Stimulated activated CD8-positive, alpha-beta memory T cell treated with anti-CD3 and anti-CD28 coated beads, Interleukin-4, amount 100 ng/mL, for 4 hours (primary cell): ENCODE measurements at regions not wholly inside any gene's neighbourhood (a gene's known extent, or its start where the extent isn't known, plus 50 kb on each side); places are given as distances from the start of the nearest gene placed in this dataset.

Experiments
- DNase-seq, 2 donors: peaks; one replicate each; pipeline ENCODE4 v3.0.0-alpha.2; 2020; ENCODE audit warnings: low read depth in 2 of 2, low spot score in 1 of 2

DNA sequence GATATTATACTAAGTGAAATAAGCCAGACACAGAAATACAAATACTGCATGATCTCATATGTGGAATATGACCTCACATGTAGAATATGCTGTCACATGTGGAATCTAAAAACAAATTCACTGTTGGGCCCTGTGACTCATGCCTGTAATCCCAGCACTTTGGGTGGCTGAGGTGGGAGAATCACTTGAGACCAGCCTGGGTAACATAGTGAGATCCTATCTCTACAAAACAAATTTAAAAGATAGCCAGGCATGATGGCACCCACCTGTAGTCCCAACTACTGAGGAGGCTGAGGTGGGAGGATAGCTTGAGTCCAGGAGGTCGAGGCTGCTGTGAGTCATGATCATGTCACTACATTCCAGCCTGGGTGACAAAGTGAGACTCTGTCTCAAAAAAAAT is 160.3 kb downstream of the PTEN start:
- DNase-seq, result no peak

DNA sequence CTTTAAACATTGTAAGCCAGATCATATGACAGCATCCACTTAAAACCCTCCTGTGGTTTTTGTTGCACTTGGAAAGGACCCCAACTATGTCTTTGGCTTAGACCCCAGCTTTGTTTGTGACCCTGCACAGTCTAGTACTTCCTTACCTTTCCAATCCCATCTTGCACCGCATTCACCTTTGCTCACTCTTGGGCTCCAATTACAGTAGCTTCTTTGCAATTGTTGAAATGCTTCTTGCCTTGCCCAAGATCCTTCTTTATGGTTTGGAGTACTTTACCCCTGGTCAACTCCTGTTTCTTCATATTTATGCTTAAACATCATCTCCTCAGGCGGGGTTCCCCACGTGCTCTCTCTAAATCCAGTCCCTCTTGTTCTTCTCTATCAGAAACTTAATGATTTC is 162.6 kb downstream of the PTEN start:
- DNase-seq, result no peak

DNA sequence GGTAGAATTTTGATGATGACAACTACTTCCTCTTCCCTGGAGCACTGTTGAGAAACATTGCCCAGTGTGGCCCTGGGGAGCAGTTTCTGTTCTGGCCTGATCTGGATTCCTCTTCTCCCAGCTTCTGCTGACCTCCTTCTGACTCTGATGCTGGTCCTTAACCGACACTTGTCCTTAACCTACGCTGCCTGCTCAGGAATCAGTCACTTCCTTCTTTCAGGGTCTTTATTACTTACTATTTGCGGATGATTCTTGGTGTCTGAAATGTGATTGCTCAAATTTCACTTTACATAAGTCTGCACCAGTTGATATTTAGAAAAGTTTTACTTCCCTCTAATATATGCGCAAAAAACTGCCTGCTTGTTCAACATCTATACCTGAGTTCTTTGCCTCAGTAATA is 164.1 kb downstream of the PTEN start:
- no peak for DNase-seq

DNA sequence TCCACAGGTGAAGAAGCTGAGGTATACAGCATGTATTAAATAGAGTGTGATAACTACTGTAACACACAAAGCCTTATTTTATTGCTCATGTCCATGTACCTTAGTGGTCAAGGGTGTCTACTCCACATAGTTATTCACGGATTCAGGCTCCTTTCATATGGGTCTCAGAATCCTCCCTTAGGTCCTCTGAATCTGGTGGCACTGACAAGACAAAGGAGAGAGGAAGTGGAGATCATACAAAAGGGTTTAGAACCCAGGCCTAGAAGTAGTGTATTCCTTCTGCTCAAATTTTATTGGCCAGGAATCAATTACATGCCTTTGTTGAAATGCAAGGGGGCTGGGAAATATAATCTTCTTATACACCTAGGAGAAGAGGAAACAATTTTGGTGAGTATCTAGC is 164.6 kb downstream of the PTEN start:
- DNase-seq, result no peak

DNA sequence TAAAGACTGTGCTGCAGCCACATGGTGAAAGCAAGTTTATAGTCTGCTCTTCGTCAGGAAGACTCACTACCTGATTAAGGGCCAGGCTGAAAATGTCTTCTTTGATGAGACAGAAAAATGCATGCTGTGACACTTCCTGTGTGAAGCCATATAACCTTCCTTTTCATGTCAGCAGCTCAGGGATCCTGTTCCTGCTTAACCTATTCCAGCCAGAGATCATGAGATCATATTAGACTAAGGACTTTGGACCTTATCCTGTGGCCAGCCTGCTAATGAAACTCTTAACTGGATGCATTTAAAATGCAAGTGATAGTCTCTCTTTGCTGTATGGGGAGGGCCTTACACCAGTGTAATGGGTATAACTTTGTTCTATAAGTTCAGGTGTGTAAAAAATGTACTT is 165.2 kb downstream of the PTEN start:
- no peak for DNase-seq

DNA sequence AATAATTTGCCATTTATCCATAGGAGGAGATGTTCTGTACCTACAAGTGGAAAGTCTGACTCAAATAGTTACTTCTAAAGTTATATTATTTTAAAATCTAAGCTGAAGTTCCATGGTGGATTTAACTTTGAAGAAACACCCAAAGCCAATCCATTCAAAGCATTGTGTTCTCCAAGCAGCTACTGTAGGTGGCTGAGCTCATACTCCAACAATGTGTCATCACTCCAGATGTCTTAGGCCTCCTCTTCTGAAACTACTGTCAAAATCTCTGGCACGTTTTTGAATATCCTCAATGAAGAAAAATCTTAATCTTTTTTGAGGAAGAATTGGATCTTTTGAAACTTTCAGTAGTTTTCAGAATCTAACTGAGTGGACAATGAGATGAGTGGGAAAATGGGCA is 169.1 kb downstream of the PTEN start:
- no peak for DNase-seq

DNA sequence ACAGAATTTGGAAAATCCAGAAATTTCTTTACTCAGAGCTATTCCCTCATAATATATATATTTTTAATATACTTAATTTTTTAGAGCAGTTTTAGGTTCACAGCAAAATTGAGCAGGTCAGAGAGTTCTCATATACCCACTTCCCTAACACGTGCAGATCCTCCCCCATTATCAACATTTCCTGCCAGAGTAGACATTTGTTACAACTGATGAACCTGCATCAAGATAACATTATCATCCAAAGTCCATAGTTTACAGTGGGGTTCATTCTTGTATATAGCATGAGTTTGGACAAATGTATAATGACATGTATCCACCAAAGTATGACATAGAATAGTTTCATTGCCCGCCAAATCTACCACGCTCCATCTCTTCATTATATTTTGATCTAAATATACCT is 170.0 kb downstream of the PTEN start:
- no peak for DNase-seq

DNA sequence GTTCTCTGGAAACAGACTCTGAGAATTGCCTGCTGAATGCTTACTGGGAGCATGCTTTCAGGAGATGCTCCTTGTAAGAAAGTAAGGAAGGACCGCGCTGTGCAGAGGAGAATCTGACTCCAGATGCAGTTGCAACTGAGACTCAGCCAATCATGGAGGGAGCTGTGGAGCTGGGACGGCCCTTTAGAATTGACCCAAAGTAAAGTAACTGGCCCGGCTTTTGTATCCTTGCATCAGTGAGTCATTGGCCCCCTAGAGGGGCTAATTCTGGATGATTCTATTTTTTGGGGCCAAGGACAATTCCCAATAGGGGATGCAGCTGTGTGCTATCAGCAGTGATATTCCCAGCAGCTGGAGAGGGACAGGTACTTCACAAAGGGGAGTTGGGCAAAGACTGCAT is 170.4 kb downstream of the PTEN start:
- DNase-seq, result no peak

DNA sequence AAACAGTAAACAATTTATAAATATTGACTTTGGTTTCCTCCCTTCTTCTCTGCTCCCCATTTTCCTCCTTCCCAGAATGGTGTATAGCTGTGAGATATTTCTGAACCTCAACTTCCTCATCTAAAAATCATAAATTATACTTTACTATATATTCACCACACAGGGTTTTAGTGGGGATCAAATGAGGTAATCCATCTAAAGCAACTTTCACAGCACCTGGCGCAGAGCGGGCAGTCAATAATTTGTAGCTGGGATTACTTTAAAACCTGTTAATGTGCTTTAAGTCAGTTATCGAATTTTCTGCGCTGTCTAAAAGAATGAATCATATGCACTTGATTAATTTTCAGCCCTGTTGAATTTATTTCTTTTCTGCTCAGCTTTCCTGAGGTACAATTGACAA is 172.7 kb downstream of the PTEN start:
- no peak for DNase-seq

DNA sequence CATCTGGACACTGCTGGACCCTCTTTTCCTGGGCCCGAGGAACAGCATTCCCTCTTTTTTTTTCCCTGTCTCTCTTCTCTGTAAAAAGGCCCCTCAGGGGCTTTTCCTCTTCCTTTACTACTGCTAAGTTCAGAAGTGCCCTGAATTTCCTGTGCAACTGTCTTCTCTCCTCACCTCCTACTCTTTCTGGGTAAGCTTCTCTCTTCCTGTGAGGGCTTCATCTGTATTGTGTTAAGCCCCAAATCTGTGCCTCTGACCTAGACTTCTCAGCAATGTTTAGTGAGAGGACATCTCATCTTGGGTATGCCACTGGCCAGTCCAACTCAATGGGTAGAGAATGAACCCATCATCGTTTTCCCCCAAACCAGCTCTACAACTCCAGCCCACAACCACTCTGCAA is 174.2 kb downstream of the PTEN start:
- DNase-seq, result no peak

DNA sequence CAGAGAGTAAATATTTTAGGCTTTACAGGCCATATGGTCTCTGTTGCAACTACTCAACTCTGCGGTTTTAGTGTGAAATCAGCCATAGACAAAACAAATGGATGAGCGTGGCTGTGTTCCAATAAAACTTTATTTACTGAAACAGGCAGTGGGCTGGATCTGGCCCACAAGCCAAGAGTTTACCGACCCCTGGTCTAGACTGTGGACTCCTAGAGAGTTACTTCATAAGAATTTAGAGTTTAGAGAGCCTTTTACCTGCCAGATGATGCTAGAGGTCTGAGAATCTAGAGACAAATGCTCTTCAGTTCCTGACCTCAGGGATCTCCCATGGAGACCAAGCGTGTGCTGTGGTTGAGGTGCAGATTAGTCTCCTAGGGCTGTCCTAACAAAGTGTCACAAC is 174.8 kb downstream of the PTEN start:
- DNase-seq, result no peak

DNA sequence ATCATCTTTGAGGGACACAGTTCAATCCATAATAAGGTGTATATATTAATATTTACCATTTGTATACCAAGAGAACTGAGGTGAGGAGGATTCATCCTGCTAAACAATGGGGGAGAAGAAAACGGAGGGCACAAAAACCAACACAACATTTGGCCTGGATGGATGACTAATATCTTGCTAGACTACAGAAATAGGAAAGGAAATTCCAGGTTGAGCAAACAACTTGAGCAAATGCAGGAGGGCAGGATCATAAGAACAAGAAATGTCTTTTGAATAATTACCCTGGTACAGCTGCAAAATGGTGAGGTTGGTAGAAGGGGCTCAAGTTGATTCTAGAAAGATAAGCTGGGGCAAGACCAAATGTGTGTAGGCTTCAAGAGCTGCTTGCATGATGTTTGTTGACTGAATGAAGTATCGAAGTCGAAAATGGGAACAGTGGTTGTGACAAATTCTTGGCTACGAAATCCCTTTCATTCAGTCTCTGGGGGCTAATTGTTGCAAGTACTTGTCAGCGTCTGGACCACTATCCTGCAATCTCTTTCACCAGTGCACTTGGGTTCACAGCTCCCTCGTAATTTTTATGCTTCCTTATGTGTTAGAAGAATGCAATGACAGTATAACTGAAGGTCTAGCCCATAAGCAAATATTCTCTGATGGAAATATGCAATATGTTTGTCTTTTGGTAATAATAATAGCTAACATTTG is 176.2 kb downstream of the PTEN start:
- no peak for DNase-seq

DNA sequence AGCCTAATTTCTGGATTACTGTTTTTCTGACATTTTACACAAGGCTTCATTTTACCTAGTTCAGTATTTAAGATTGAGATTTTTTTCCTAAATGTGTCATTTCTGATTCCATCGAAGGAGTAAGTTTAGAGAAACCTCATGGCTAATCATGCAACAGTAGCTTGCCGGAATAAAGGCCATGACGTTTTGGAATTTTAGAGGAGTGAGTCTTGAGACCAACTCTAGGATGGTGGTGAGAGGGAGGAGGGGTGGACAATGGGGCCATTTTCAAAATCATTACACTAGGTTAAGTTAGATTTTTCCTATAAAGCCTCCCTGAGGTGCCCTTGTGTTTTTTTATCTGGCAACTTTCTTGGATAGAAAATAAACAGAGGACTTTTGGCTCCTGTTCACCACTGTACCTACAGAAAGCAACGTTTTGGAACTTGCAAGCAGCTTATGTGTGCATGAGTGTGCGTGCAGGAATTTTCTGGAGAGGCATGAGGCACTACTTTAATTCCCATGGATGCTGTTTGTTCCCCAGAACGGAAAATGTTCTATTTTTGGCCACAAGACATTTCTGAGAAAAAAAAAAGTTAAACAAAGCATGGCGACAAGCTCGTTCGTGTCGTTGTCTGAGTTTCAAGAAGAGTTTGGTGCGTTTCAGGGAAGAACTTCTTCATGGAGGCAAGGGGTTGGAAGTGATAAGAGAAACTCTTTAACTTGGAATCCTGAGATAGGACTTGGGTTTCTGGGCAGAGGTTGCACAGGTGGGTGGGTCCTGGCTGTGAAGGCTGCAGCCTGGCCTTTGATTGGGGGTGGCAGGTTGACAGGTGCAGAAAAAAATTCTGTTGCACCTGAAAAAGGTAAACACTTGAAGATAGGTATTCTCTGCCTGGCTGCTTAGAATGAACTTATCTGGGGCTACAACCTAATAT is 178.1 kb downstream of the PTEN start:
- no peak for DNase-seq

DNA sequence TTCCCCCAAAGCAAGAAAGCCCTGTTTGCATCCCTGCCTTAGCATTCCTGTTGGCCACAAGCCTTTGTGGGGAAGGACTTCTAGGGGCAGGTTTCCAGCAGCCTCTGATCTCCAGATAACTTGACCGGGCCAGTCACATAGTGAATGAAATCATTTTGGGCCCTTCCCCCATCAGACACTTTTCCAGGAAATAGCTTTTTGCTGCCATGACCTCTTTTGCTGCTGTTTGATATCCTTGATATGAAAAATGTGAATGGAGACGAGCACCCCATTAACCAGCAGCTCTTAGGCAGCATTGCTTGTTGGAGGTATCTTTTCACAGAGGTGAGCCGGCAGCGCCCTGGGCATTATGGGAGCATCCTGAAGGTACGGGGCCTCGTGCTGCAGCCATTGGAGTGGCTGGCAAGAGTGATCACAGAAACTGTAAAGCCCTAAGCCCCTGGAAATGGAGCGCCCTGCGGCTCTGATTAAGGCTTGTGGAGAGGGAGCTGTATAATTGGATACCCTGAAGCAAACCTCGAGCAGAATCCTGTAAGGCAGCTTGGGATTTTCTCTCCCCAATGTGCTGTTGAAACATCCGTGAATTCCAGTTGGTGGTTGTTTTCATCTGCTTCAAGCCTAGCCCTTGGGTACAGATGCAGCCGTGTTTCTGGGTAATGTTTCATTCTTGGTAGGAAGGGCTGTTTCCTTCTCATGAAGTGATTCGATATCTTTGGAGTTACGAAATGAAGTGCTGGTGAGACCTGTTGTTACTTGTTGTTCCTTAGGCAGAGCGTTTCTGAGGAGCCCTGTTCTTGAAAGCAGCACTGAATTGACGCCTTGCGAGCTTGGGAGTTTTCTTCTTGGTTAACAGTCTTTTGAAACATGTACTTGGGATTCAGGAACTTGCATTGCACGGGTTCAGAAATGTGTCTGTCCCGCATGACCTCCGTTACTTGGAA is 179.0 kb downstream of the PTEN start:
- DNase-seq, result no peak

DNA sequence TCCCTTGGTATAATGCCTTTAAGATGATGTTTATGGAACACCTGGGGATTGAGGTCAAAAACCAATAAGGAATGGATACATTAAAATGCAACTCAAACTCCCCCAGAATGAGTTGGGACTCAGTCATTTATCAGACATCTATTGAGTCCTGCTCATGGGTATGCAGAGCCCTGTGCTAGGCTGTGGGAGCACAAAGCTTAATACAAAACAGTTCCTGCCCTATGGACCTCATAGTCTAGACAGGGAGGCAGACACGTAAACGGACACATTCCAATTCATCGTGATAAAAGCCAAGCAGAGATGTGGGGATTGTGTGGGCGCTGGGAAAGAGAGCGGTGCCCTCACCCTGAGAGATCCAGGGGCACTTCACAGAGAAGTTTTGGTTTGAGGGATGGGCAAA is 181.7 kb downstream of the PTEN start:
- DNase-seq, result no peak

DNA sequence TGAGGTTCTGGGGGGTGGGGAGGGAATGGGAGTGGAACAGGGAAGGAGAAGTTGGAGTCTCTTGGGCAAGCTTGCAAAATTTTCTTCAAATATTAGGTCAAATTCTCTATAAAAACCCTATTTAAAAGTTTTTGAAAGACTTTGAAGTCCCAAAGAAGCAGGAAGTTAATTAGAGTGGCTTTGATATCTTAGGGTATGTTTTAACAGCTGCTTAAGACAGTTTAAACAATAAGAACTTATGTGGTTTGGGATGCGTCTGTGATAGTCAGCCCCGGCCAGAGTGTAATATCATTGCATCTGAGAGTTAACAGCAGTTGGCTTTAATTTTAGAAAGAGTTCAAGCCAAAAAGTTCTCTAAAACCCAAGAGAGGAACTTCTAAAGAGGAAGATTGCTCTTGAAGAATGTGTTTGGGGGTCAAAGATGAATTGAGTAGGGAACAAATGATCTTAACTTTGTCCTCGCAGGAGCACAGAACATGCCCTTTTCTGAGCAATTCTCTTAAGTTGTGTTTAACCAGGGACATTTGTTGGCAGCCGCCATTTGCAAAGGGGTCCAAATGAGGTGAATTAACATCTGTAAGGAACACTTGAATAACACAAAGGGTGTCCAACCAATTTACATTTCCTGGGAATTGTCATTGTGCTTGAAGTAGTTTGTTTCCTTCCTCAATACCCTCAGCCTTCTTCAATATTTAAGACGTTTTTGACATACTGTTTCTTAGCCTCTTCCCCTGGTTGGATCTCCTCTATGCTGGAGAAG is 182.4 kb downstream of the PTEN start:
- no peak for DNase-seq

DNA sequence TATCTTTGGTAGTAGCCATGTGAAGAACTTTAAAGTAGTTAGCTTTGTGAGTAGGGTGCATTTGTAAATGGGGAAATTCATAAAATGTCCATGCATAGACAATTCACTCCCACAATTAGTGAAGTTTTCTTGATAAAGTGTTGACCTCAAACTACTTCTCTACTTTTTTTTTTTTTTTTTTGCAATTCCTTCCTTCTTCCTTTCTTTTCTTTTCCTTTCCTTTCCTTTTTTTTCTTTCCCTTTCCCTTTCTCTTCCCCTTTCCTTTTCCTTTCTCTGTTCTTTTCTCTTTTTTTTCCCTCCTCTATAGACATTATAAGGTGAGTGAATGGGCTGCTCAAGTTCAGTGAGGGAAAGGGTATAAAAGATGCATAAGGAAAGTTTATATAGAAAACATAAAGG is 184.2 kb downstream of the PTEN start:
- no peak for DNase-seq

DNA sequence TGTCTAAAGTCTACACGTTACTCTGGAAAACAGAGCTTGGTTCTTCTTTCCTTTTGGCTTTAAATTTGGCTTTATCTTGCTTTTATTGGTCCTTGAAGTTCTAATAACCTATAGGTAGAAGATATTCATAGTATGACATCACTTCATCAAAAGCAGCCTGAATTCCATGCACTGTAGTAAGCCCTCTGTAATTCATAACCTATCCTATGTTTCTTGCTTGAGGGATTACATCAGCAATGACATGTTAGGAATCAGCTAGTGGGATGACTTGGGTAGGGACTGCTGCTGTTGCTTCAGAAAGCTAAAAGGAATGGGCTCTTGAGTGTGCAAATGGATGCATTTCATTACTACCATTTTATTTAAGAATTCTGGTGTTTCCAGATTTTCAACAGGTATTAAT is 184.9 kb downstream of the PTEN start:
- DNase-seq, result no peak

DNA sequence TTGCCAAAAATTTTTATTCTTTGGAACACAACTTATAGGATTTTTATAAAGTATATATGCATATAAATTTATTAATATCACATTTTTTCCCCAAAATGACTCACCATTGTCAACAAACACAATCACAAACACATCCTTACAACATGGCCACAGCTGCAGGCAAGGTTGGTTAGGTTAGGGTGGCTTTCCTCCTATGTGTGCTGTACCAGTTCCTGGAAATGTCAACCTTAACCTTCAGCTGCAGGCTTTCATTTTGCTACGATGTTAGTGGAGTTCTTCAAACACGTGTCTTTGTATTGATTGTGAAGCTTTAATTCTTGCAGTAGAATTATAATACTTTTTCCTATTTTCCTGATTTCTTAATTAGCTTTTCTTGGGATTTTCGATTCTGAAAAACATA is 185.8 kb downstream of the PTEN start:
- no peak for DNase-seq

DNA sequence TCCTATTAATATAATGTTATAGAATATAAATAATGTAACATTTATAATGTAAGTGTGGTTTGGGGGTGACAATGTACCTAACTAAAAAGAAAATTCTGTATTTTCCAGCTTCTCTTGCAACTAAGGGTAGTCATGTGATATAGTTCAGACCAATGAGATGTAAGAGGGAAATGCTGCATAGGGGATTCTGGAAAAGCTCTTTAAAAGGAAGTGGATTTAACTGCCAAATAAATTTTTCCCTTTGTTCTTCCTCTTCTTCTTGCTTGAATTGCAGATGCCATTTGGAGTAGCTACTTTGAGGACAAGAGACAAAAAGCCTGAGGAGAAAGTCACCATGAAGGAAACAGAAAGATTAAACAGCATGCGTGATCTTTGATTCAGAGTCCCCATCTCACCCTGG is 194.3 kb downstream of the PTEN start:
- no peak for DNase-seq

DNA sequence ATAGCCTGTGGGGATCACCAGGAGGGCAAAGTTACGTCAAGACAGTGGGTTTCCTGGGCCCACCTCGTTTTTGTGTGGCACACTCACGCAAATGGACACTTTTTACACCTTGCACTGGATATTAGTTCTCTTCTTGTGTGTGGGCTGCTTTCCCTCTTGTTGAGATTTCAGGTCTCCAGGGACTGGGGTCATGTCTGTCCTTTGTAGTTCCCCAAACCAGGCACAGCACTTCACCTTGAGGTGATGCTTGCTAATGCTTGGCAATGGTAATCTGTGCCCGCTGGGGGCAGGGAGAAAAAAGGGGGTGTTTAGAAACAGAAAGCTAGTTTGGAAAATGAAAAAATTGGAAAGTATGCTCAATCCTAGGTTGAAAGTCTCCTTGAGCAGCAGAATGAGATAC is 195.3 kb downstream of the PTEN start:
- DNase-seq, result no peak
